Fibroblast of skin of back (primary cell): ENCODE measurements at regions not wholly inside any gene's neighbourhood (a gene's known extent, or its start where the extent isn't known, plus 50 kb on each side); places are given as distances from the start of the nearest gene placed in this dataset.

Experiments
- DNase-seq: peaks from one replicate; pipeline ENCODE4 v3.0.0-alpha.2; 2013

DNA sequence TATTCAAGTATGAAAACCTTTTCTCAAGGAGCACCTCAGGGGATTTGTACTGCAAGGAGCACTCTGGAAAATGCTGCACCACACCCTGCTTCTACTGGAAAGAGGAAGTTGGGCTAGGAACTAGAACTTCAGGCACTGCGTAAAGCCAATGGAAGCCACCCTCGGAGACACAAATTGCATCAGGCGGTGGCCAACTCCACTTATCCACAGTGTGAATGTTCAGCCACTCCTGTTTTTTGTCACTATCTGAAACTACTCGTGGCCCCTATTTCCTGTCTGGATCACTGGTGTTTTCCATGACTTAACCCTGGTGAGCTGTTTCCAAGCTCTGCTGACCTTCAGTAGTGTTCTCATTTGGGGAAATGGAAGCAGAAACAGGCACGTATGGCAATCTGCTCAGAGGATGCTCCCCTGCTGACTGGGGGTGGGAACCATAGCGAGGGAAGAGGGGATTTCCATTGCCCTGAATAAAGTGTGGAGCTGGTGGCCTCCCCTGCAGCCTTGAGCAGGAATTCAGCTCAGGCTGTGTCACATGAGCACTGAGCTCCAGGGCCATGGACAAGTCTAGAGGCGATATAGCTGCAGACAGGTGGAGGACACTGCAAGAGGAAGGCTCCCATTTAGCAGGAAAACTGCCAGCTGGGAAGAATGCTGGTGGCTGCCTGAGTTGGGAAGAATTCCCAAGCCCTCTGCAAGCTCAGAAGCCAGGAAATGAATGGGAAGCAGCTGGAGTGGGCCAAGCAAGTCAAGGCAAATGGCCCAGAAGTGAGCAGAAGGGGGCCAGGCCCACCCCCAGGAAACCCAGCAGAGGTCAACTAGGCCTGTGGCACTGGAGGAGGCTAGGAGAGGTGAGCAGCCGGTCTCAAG lies 50.5 kb upstream of the RAP1B start:
- peak; percentile 40 for DNase-seq

DNA sequence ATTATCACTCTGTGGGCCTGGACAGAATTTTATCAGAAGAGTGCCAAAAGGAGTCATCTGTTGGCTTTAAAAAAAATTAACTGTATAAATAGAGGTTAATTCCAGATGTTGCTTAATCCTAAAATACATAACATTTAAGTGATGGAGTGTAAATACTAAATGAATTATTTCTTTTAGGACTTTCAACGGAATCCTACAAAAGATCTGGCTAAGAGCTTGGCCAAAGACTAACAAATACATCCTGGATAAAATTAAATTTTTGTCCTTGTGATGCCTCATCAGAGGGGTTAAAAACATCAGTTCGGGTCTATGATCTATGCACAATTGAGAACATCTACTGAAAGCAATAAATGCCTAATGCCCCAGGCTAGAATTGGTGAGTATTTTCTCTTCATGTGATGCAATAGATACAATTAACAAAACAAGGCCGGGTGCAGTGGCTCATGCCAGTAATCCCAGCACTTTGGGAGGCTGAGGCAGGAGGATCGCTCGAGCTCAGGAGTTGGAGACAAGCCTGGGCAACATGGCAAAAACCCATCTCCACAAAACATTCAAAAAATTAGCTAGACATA lies 49.8 kb upstream of the RAP1B start:
- no peak for DNase-seq
